HCT116 (cell line): ENCODE measurements at regions not wholly inside any gene's neighbourhood (a gene's known extent, or its start where the extent isn't known, plus 50 kb on each side); places are given as distances from the start of the nearest gene placed in this dataset.

Experiments used
- ATAC-seq: fragments of 200-7000 bp; cut with Tn5 transposase; 2 replicates; pipeline ENCODE4 v1.9.1; 2020; ENCODE audit warnings: mild to moderate bottlenecking, moderate library complexity
- BruUV-seq: library from RNA; stranded (reverse); fragments of 400-500 nt; replicated peaks from 2 replicates; lab custom pipeline; 2021; lab: Mats Ljungman, UMichigan
- CTCF ChIA-PET: fragments of 300-600 bp; sonication (Branson Sonifier 250); formaldehyde crosslinking; loops from one replicate; lab custom pipeline; 2021; ENCODE audit warnings: antibody characterized with exemption; lab: Charles Lee
- POLR2A ChIA-PET: fragments of 300-600, 350-600 bp; sonication (Branson Sonifier 250); formaldehyde crosslinking; loops from one replicate; lab custom pipeline; 2021; ENCODE audit warnings: antibody characterized with exemption; lab: Charles Lee
- RAD21 ChIA-PET, 2 experiments: fragments of 300-600 bp; sonication (Branson Sonifier 250); formaldehyde crosslinking; loops; one replicate each; lab custom pipeline; 2023; ENCODE audit warnings: low total read pairs in 2 of 2; ENCODE audit not compliant: uncharacterized antibody in 2 of 2, unreplicated experiment in 2 of 2, low non-redundant PET in 1 of 2; lab: Charles Lee
- DNase-seq: peaks from one replicate; pipeline ENCODE4 v3.0.0-alpha.2; 2010; ENCODE audit warnings: low read depth, low spot score
- H2AFZ ChIP-seq: fragments of 200-600 bp; shearing (Covaris generic), sonication (generic); 2 replicates; pipeline ENCODE4 v1.6.1; 2017; ENCODE audit warnings: low read depth, mixed run types, mixed read lengths, antibody characterized with exemption, low read length; ENCODE audit not compliant: poor library complexity, severe bottlenecking
- H3K27ac ChIP-seq: 2 replicates; pipeline ENCODE4 v1.5.1; 2012; ENCODE audit warnings: low read depth, low read length
- H3K27me3 ChIP-seq: fragments of 200-600 bp; sonication (generic); 2 replicates; pipeline ENCODE4 v1.6.1; 2016; ENCODE audit warnings: mixed run types, low read length, mixed read lengths; ENCODE audit not compliant: insufficient read depth
- H3K36me3 ChIP-seq, 2 experiments: fragments of 200-500 bp in 1 of 2; fragments of 200-600 bp in 1 of 2; sonication (Bioruptor generic) in 1 of 2; sonication (generic) in 1 of 2; 2 replicates each; pipeline versions ENCODE4 v1.5.1 to v1.6.1; 2014 to 2016; ENCODE audit warnings: low read length in 2 of 2, inconsistent platforms in 1 of 2, mixed read lengths in 1 of 2, mixed run types in 1 of 2; ENCODE audit not compliant: insufficient read depth in 2 of 2, control insufficient read depth in 1 of 2
- H3K4me1 ChIP-seq, 2 experiments: fragments of 200-600 bp in 1 of 2; sonication (generic) in 1 of 2; 2 replicates each; pipeline versions ENCODE4 v1.5.1 to v1.6.1; 2012 to 2017; ENCODE audit warnings: low read length in 2 of 2, inconsistent platforms in 1 of 2, mild to moderate bottlenecking in 1 of 2, mixed read lengths in 1 of 2, mixed run types in 1 of 2, moderate library complexity in 1 of 2; ENCODE audit not compliant: insufficient read depth in 2 of 2, control insufficient read depth in 1 of 2
- H3K4me2 ChIP-seq: fragments of 200-600 bp; sonication (generic); 2 replicates; pipeline ENCODE4 v1.6.1; 2017; ENCODE audit warnings: mixed run types, low read length, mixed read lengths
- H3K4me3 ChIP-seq, 2 experiments: fragments of 200-600 bp in 1 of 2; sonication (generic) in 1 of 2; replicated peaks in 1 of 2; 2 replicates each; pipeline ENCODE4 v1.5.1; 2011 to 2016; ENCODE audit warnings: low read length in 2 of 2, control low read depth in 1 of 2, low read depth in 1 of 2, mild to moderate bottlenecking in 1 of 2, mixed read lengths in 1 of 2, mixed run types in 1 of 2
- H3K79me2 ChIP-seq: fragments of 200-600 bp; sonication (generic); 2 replicates; pipeline ENCODE4 v1.6.1; 2017; ENCODE audit warnings: mild to moderate bottlenecking, mixed run types, low read length, moderate library complexity, mixed read lengths; ENCODE audit not compliant: insufficient read depth
- H3K9ac ChIP-seq: fragments of 200-600 bp; sonication (generic); 2 replicates; pipeline ENCODE4 v1.6.1; 2016; ENCODE audit warnings: low read length, mixed read lengths
- H3K9me2 ChIP-seq: fragments of 200-600 bp; sonication (generic), shearing (Covaris generic); 2 replicates; pipeline ENCODE4 v1.6.1; 2017; ENCODE audit warnings: mixed run types, mild to moderate bottlenecking, moderate library complexity; ENCODE audit not compliant: insufficient read depth
- H3K9me3 ChIP-seq, 2 experiments: fragments of 200-500 bp in 1 of 2; fragments of 200-600 bp in 1 of 2; sonication (Bioruptor generic) in 1 of 2; sonication (generic) in 1 of 2; 2 replicates each; pipeline ENCODE4 v1.6.1; 2014 to 2017; ENCODE audit warnings: low read length in 2 of 2, mixed read lengths in 2 of 2, inconsistent platforms in 1 of 2, low read depth in 1 of 2, mild to moderate bottlenecking in 1 of 2, mixed run types in 1 of 2, moderate library complexity in 1 of 2; ENCODE audit not compliant: control insufficient read depth in 1 of 2, insufficient read depth in 1 of 2
- H4K20me1 ChIP-seq: fragments of 200-600 bp; sonication (generic), shearing (Covaris generic); 2 replicates; pipeline ENCODE4 v1.6.1; 2017; ENCODE audit warnings: mixed run types, mild to moderate bottlenecking, moderate library complexity; ENCODE audit not compliant: insufficient read depth
- CBX3 ChIP-seq: IDR thresholded peaks from 2 replicates; pipeline ENCODE4 v1.6.1; 2012; ENCODE audit warnings: low read depth
- ELF1 ChIP-seq: IDR thresholded peaks from 2 replicates; pipeline ENCODE4 v1.6.1; 2012; ENCODE audit warnings: low read depth, borderline replicate concordance
- EZH2 ChIP-seq: fragments of 200-600 bp; sonication (generic); IDR thresholded peaks from 2 replicates; pipeline ENCODE4 v1.6.1; 2017; ENCODE audit warnings: antibody characterized with exemption, mixed run types
- EZH2phosphoT487 ChIP-seq: fragments of 200-600 bp; IDR thresholded peaks from 2 replicates; pipeline ENCODE4 v1.6.1; 2018; ENCODE audit warnings: antibody characterized with exemption, borderline replicate concordance
- FOSL1 ChIP-seq: IDR thresholded peaks from 2 replicates; pipeline ENCODE4 v1.6.1; 2012; ENCODE audit warnings: low read depth
- POLR2A ChIP-seq: IDR thresholded peaks from 2 replicates; pipeline ENCODE4 v1.7.0; 2011; ENCODE audit warnings: borderline replicate concordance; ENCODE audit not compliant: insufficient read depth, insufficient read length; ENCODE audit errors: extremely low read depth
- RAD21 ChIP-seq: IDR thresholded peaks from 2 replicates; pipeline ENCODE4 v1.6.1; 2012; ENCODE audit warnings: low read depth, mild to moderate bottlenecking
- SIN3A ChIP-seq: IDR thresholded peaks from 2 replicates; pipeline ENCODE4 v1.6.1; 2012; ENCODE audit warnings: low read depth
- SP1 ChIP-seq: IDR thresholded peaks from 2 replicates; pipeline ENCODE4 v1.6.1; 2012; ENCODE audit warnings: low read depth
- SRF ChIP-seq: IDR thresholded peaks from 2 replicates; pipeline ENCODE4 v1.6.1; 2012; ENCODE audit warnings: low read depth
- TCF7L2 ChIP-seq: IDR thresholded peaks from 2 replicates; pipeline ENCODE4 v1.7.0; 2011; ENCODE audit warnings: borderline replicate concordance, inconsistent platforms; ENCODE audit not compliant: insufficient read depth, insufficient read length; ENCODE audit errors: extremely low read depth
- ZFX ChIP-seq: fragments of 450-650 bp; IDR thresholded peaks from 2 replicates; pipeline ENCODE4 v1.6.1; 2017
- ZNF274 ChIP-seq: fragments of 200-500 bp; sonication (Bioruptor generic); IDR thresholded peaks from 2 replicates; pipeline ENCODE4 v1.6.1; 2014; ENCODE audit warnings: mild to moderate bottlenecking, low read depth, low read length, inconsistent platforms
- intact Hi-C: fragments of 100-400 bp; cut with micrococcal nuclease; formaldehyde crosslinking; loops from 2 replicates; pipeline ENCODE4 v1.10.0; 2022
- TF ChIP-seq, protein P1 (sequence below): IDR thresholded peaks from 2 replicates; pipeline ENCODE4 v1.6.1; 2012; ENCODE audit warnings: low read depth
- TF ChIP-seq, protein P2 (sequence below): IDR thresholded peaks from 2 replicates; pipeline ENCODE4 v1.6.1; 2012
- TF ChIP-seq, protein P3 (sequence below): IDR thresholded peaks from 2 replicates; pipeline ENCODE4 v1.6.1; 2012
- TF ChIP-seq, protein P4 (sequence below): IDR thresholded peaks from 2 replicates; pipeline ENCODE4 v1.6.1; 2011; ENCODE audit warnings: mild to moderate bottlenecking, low read length, moderate library complexity; ENCODE audit not compliant: insufficient replicate concordance; ENCODE audit errors: extremely low read depth

DNA sequence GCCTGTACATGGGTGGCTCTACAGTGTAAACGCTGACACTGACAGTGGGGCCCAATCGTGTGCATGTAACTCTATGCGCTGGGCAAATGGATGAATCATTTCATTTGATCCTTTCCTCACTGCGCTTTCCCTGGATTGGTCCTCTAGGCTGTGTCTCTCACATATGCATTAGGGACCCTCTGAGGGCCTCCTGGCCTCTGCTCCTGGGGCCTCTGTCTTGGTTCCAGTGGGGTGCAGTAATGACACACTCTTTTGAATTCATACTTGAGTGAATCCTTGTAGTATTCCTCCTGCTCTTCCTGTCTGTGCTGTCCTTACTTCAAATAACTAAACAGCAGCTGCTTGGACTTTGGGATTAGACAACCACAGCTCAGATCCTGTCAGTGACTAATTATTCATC lies 176.5 kb upstream of the ADO start:
- Histone ChIP-seq H3K9me2 (no peaks in the 10 kb centered on the region), H3K4me2 (peak overlapping the region; percentile 57; the same call in 1 of the 2 replicates), H3K27me3 (no peaks in the 10 kb centered on the region), H3K27ac (no peak overlapping the region), H3K79me2 (no peaks in the 10 kb centered on the region), H3K4me1 (peaks cover 0 to 22% of the 10 kb centered on the region in 2 experiments), H3K4me3 (no peak overlapping the region), H3K9me3 (no peaks in the 10 kb centered on the region), H3K9ac (no peak overlapping the region), H3K36me3 (no peaks in the 10 kb centered on the region), H4K20me1 (no peaks in the 10 kb centered on the region), H2AFZ (peak overlapping the region; percentile 7)
- DNase-seq: no peak
- intact Hi-C loops: no loop called here
- BruUV-seq: no TSS peak
- POLR2A ChIA-PET: no interaction called here
- CTCF ChIA-PET: no interaction called here
- RAD21 ChIA-PET: no interaction called here
- peak; percentile 57 for ATAC-seq
- TF ChIP-seq, protein P1, sequence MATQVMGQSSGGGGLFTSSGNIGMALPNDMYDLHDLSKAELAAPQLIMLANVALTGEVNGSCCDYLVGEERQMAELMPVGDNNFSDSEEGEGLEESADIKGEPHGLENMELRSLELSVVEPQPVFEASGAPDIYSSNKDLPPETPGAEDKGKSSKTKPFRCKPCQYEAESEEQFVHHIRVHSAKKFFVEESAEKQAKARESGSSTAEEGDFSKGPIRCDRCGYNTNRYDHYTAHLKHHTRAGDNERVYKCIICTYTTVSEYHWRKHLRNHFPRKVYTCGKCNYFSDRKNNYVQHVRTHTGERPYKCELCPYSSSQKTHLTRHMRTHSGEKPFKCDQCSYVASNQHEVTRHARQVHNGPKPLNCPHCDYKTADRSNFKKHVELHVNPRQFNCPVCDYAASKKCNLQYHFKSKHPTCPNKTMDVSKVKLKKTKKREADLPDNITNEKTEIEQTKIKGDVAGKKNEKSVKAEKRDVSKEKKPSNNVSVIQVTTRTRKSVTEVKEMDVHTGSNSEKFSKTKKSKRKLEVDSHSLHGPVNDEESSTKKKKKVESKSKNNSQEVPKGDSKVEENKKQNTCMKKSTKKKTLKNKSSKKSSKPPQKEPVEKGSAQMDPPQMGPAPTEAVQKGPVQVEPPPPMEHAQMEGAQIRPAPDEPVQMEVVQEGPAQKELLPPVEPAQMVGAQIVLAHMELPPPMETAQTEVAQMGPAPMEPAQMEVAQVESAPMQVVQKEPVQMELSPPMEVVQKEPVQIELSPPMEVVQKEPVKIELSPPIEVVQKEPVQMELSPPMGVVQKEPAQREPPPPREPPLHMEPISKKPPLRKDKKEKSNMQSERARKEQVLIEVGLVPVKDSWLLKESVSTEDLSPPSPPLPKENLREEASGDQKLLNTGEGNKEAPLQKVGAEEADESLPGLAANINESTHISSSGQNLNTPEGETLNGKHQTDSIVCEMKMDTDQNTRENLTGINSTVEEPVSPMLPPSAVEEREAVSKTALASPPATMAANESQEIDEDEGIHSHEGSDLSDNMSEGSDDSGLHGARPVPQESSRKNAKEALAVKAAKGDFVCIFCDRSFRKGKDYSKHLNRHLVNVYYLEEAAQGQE: no peak
- no peak for TF ChIP-seq POLR2A
- no peak for TF ChIP-seq ZFX
- TF ChIP-seq FOSL1: no peak
- no peak for TF ChIP-seq ELF1
- no peak for TF ChIP-seq CBX3
- TF ChIP-seq SRF: no peak
- no peak for TF ChIP-seq EZH2phosphoT487

DNA sequence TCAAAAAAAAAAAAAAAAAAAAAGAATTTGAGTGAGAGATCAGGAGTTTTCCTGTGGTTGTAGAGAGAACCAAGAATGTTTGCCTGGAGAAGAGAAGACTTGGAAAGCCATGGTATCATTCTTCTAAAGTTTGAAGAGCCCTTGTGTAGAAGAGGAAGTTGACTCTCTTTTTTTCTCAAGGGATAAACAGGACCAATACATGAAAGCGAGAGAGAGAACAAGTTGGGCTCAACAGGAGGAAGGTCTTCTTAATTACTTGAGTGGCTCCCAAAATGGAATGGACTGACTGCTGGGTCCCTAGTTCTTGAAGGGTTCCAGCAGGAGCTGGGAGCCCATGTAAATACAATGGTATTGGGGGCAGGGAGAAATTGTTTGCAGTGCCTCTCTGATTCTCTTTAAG lies 173.3 kb upstream of the ADO start:
- no TSS peak for BruUV-seq
- POLR2A ChIA-PET: no interaction called here
- DNase-seq (no peak), ATAC-seq (no peak)
- Histone ChIP-seq H3K27ac (no peak overlapping the region), H3K4me3 (no peak overlapping the region), H3K4me2 (no peak overlapping the region), H3K4me1 (peaks cover 0 to 20% of the 10 kb centered on the region in 2 experiments), H3K79me2 (no peaks in the 10 kb centered on the region), H3K9me3 (no peaks in the 10 kb centered on the region), H3K36me3 (no peaks in the 10 kb centered on the region), H2AFZ (no peak overlapping the region), H3K9ac (no peak overlapping the region), H4K20me1 (no peaks in the 10 kb centered on the region), H3K9me2 (no peaks in the 10 kb centered on the region), H3K27me3 (no peaks in the 10 kb centered on the region)
- CTCF ChIA-PET: no interaction called here
- intact Hi-C loops: no loop called here
- TF ChIP-seq EZH2 (no peak), FOSL1 (no peak), RAD21 (no peak), TCF7L2 (no peak), SP1 (no peak), SIN3A (no peak), ZNF274 (no peak)
- TF ChIP-seq, protein P2, sequence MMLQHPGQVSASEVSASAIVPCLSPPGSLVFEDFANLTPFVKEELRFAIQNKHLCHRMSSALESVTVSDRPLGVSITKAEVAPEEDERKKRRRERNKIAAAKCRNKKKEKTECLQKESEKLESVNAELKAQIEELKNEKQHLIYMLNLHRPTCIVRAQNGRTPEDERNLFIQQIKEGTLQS: no peak
- TF ChIP-seq, protein P3, sequence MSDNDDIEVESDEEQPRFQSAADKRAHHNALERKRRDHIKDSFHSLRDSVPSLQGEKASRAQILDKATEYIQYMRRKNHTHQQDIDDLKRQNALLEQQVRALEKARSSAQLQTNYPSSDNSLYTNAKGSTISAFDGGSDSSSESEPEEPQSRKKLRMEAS: no peak
- TF ChIP-seq, protein P4, sequence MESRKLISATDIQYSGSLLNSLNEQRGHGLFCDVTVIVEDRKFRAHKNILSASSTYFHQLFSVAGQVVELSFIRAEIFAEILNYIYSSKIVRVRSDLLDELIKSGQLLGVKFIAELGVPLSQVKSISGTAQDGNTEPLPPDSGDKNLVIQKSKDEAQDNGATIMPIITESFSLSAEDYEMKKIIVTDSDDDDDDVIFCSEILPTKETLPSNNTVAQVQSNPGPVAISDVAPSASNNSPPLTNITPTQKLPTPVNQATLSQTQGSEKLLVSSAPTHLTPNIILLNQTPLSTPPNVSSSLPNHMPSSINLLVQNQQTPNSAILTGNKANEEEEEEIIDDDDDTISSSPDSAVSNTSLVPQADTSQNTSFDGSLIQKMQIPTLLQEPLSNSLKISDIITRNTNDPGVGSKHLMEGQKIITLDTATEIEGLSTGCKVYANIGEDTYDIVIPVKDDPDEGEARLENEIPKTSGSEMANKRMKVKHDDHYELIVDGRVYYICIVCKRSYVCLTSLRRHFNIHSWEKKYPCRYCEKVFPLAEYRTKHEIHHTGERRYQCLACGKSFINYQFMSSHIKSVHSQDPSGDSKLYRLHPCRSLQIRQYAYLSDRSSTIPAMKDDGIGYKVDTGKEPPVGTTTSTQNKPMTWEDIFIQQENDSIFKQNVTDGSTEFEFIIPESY: no peak
- RAD21 ChIA-PET: no interaction called here
